HK-2 (cell line): ENCODE measurements at regions not wholly inside any gene's neighbourhood (a gene's known extent, or its start where the extent isn't known, plus 50 kb on each side); places are given as distances from the start of the nearest gene placed in this dataset.
"Not testable (repeated sequence)": the region's sequence is repeated elsewhere in the genome, so short reads cannot be mapped to it uniquely, and the experiment has no call there.

ENCODE experiments used
- DNase-seq: peaks from one replicate; pipeline ENCODE4 v3.0.0-alpha.2; 2018; ENCODE audit not compliant: unreplicated experiment

GRCh38 chr20:18876394-18876793 lies 62.8 kb downstream of the SCP2D1 start:
- DNase-seq = not testable (repeated sequence)

DNA sequence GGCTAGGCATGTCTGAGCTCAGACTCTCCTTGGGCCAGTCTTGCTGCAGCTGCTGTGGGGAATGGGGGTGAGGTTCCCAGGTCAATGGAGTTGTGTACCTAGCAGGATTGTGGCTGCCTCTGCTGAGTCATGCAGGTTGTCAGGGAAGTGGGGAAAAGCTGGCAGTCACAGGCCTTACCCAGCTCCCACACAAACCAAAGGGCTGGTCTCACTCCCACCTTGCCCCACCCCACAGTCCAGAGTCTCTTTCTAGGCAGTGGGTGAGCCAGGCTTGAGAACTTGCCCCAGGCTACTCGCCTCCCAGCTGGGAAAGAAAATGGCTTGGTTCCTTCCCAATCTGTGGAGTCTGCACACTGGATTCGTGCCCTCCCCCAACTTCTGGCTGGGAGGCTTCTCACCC lies 65.7 kb downstream of the SCP2D1 start:
- peak; percentile 5 for DNase-seq

DNA sequence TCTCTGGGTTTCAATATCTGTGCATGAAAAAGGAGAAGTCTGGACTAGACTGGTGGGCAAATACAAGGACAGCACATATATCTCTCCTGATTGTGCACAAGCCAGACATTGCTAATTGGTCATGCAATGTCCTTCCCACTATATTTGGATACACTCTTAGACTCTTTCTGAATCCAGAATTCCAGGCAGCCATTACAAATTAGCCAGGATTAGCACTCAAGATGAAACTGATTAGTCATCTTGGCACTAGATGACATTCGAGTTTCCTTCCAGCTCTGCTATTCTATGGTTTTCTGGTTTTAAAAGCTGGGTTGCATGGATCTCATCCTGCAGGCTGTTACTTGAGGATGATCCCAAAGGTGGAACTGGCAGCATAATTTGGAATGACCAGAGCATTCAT lies 73.2 kb downstream of the SCP2D1 start:
- no peak for DNase-seq

GRCh38 chr20:18901980-18902737 lies 88.6 kb downstream of the SCP2D1 start:
- DNase-seq = no peak

DNA sequence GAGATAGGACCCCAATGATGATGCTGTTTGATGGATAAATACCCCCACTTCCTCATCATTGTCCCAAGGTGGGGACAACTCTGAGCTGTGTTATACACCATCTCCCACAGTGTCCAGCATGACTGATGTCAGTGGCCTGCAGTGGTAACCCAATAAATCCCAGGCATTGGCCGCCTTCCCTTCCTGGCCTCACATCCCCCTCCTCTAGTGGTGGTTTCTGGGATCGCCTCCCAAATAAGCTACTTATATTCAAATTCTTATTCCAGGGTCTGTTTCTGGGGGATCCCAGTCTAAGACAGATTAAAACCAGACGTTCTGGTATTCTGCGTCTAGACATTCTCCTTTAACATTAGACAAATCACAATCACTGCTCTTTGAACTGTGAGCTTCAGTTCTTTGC lies 90.6 kb downstream of the SCP2D1 start:
- DNase-seq = no peak

DNA sequence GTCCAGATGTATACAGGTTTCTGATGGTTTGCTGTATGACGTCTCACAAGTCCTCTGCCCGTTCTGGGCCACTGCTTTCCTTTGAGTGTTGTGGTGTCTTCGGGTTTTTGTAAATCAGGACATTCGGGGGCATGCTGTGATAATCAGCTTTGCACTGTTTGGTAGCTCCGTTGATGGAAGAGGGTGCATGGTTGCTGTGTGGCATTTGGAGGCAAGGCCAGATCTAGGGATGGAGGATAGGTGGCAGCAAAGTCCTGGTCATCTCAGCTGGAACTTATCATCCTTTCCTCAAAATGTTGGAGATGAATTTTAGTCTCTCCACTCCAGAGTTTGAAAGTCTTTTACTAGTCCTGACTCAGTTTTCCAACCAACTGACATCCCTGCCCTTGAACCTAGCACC lies 91.0 kb downstream of the SCP2D1 start:
- no peak for DNase-seq

DNA sequence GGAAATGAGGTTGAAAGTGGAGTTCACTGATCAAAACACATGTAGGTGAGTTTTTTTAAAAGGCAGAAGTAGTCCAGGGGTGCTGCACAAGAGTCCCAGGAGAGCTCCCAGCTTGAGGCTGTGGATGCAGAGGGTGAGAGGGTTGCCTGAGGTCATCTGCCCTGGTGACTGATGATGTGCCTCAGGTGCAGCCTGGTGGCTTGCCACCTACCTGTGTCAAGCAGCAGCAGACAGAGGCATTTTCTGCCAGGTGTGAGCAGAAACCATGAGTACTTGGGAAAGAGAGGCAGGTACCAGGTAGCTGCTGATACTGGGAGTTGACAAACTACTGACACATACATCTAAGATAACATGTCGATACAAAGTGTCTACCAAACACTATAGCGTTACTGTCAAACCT lies 92.5 kb downstream of the SCP2D1 start:
- DNase-seq = no peak

GRCh38 chr20:18907353-18907752 lies 93.8 kb downstream of the SCP2D1 start:
- no peak for DNase-seq

DNA sequence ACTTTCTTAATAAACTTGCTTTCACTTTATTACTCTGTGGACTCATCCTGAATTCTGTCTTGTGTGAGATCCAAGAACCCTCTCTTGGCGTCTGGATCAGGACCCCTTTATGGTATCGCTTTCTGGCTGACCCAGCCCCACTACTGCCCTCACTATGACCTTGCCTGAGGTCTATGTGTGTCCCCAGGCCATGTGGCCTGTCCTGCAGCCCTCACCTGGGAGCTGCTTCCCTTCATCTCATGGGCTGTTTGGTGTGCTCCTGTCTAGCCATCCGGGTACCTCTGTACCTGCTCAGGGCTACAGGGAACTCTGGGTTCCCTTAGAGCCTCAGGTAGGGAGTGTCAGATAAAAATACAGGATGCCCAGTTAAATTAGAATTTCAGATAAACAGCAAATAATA lies 94.5 kb downstream of the SCP2D1 start:
- DNase-seq = no peak

DNA sequence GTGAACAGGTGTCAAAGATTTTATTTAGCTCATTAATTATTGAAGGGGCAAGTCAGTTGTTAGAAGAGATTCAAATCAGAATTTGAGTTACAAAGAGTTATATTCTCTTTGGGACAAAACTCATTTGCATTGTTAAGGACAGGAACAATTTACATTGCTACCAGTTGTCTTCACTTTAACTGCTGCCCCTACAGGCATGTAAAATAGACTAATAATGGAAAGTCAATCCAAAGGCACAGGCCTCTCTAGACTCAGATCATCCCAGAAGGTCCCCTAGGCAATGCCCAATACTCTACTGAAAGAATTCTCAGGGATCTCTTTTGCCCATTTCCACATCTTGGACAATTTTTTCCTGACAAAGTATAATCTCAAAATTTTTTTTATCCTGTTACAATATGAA lies 95.7 kb downstream of the SCP2D1 start:
- DNase-seq = no peak

DNA sequence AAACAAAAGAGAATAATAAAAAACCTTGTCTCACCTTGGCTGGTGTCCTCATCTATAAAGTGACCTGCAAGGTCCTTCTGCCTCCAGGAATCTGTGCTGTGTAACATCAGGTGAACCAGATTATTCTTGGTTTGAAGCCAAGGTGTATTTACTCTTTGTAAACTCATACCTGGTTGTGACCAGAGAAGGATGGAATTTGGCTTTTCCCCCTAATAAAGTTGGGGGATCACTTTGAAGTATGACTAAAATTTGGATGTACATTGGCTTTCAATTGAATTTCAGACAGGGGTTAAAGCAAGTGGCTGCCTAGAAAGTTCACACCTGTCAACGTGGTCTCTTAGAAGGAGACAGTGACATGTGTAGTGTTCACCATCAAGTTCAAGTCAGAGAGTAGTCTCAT lies 100.1 kb downstream of the SCP2D1 start:
- DNase-seq = no peak

DNA sequence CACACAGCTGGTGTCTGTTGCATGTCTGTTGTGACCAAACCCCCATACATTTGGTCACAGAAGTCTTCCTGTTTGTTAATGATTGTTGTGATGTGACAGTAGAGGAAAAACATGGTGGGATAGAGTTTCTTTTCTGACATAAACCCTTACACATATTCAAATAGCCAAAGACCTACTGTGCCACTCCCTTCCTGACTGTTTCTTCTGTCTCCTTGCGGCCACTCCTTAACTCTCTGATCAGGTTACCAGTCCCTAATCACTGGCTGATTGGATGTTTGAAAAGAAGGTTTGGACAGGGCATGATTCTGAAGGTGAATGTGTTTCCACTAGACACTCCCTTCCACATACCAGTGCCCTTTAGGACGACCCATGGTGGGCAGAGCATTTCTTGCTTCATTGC lies 101.2 kb downstream of the SCP2D1 start:
- DNase-seq = no peak

DNA sequence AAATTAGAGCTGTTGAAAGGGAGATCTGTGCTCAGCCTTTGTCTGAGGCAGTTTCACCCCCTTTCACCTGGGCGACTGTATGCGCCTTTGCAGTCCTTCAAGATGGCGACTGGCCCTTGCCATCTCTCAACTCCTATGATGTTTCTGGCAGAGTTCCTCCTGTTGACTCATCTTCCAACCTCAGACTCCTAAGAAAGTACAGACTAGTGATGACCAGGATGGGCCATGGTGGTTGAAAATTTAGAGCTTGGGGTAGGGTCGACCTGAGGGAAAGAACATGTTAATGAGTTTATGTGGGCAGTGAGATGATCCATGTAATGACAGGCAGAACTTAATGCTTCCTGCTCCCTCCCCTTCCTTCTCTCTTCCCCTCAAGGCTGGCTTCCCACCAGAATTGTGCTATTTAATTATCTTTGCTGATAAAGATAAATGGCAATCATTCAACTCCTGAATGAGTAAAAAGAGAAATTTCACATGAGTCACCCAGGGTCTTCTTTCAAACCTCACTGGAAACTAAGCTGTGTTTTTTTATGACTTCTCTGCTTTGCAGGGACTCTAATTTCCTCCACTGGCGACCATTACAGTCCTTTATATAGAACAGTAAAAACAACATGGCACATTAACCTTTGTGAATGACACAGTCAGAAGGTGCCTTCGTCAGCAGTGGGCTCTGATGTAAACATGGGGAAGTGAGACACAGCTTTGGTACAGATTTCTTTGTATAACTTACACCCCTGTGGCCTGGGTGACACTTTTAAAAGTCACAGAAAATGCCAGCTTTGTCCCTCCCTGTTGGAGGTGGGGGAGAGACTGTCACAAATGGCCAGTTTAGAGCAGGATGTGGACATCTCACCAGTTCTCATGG lies 103.5 kb downstream of the SCP2D1 start:
- no peak for DNase-seq

GRCh38 chr20:18919996-18920395 lies 106.4 kb downstream of the SCP2D1 start:
- DNase-seq = no peak

- no peak for DNase-seq
Measured at GRCh38 chr20:18921291-18921690, 107.7 kb downstream of the SCP2D1 start.

DNA sequence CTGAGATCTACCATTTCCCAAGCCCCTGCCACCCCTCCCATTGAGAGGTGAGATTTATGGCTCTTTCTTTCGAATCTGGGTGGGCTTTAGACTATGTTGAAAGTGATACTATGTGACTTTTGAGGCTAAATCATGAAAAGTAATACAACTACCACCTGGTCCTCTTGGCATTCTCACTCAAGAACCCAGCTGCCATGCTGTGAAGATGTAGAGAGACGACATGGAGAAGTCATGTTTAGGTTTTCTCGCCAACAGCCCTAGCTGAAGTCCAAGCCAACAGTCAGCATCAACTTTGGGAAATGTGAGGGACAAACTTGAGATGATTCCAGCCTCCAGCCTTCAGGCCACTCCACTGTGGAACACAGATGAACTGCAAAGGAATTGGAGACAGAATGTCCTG lies 108.7 kb downstream of the SCP2D1 start:
- no peak for DNase-seq

DNA sequence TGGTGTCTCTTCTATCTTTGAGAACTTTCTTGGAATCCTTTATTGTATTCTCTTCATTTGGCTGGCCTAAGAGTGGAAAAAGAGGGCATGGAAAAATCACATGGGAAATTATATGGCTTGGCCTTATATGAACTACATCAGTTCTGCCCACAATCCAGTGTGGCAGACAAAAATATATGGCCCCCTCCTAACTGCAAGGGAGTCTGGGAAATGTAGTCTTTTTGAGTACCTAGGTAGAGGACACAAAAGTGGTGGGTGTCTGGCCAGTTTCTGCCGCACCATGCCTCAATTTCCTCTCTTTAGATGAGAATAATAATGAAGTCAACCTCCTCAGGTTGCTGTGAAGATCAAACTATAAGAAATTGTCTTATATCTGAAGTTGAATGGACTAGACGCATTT lies 109.3 kb downstream of the SCP2D1 start:
- DNase-seq = no peak

GRCh38 chr20:18926965-18927364 lies 113.4 kb downstream of the SCP2D1 start:
- no peak for DNase-seq

- DNase-seq = no peak
Measured at GRCh38 chr20:18928626-18929025, 115.0 kb downstream of the SCP2D1 start.

- DNase-seq = no peak
Measured at GRCh38 chr20:18929800-18930199, 116.2 kb downstream of the SCP2D1 start.

GRCh38 chr20:18943542-18943941 lies 130.0 kb downstream of the SCP2D1 start:
- no peak for DNase-seq

- no peak for DNase-seq
Measured at GRCh38 chr20:18956890-18957289, 143.3 kb downstream of the SCP2D1 start.

- DNase-seq = no peak
Measured at GRCh38 chr20:18957328-18957727, 143.7 kb downstream of the SCP2D1 start.
